Small intestine (tissue), 7 donors: ENCODE measurements at regions not wholly inside any gene's neighbourhood (a gene's known extent, or its start where the extent isn't known, plus 50 kb on each side); places are given as distances from the start of the nearest gene placed in this dataset.
"Not testable (repeated sequence)": the region's sequence is repeated elsewhere in the genome, so short reads cannot be mapped to it uniquely, and the experiment has no call there.

Experiments
- DNase-seq, 2 donors: peaks; one replicate each; pipeline versions ENCODE4 v3.0.0 to v3.0.0-alpha.2; 2013
- FAIRE-seq: peaks from 2 replicates; lab custom pipeline; 2012; peaks lifted over from hg19 to GRCh38; lab: Jason Lieb, UNC
- H3K27ac ChIP-seq, 3 donors: one replicate each; pipeline ENCODE4 v1.5.1; 2013; ENCODE audit warnings: low read length in 2 of 3, mild to moderate bottlenecking in 2 of 3, control low read depth in 1 of 3, inconsistent platforms in 1 of 3, low read depth in 1 of 3, moderate library complexity in 1 of 3
- H3K27me3 ChIP-seq, 3 donors: one replicate each; pipeline ENCODE4 v1.6.1; 2013; ENCODE audit warnings: low read length in 3 of 3, inconsistent platforms in 1 of 3; ENCODE audit not compliant: control insufficient read depth in 3 of 3, insufficient read depth in 3 of 3
- H3K36me3 ChIP-seq, 3 donors: one replicate each; pipeline ENCODE4 v1.6.1; 2013; ENCODE audit warnings: low read length in 3 of 3, inconsistent platforms in 1 of 3, low read depth in 1 of 3, mild to moderate bottlenecking in 1 of 3, moderate library complexity in 1 of 3; ENCODE audit not compliant: control insufficient read depth in 3 of 3, insufficient read depth in 2 of 3
- H3K4me1 ChIP-seq, 3 donors: one replicate each; pipeline ENCODE4 v1.6.1; 2013; ENCODE audit warnings: low read length in 2 of 3, inconsistent platforms in 1 of 3, low read depth in 1 of 3, mild to moderate bottlenecking in 1 of 3, moderate library complexity in 1 of 3; ENCODE audit not compliant: control insufficient read depth in 3 of 3, insufficient read depth in 2 of 3
- H3K4me3 ChIP-seq, 3 donors: one replicate each; pipeline ENCODE4 v1.5.1; 2013; ENCODE audit warnings: low read length in 3 of 3, control low read depth in 1 of 3, inconsistent platforms in 1 of 3, low read depth in 1 of 3, mild to moderate bottlenecking in 1 of 3, moderate library complexity in 1 of 3
- H3K9me3 ChIP-seq, 2 donors: one replicate each; pipeline ENCODE4 v1.6.1; 2013; ENCODE audit warnings: low read depth in 1 of 2, low read length in 1 of 2; ENCODE audit not compliant: control insufficient read depth in 2 of 2, insufficient read depth in 1 of 2
- WGBS, 3 donors: extraction: QIAGEN DNeasy Blood & Tissue Kit; methylation state at CpG; one replicate each; pipeline ENCODE4 v1.1.7; 2013; 5-methylcytosine and 5-hydroxymethylcytosine counted together
- donor health status: healthy with polysubstance abuse.
- donor health status: control.
- donor health status: control.
- donor health status: Bipolar disorder and iron deficiency.
- donor health status: healthy.

- not testable (repeated sequence) for H3K36me3 ChIP-seq, H3K9me3 ChIP-seq, H3K27ac ChIP-seq, H3K27me3 ChIP-seq, FAIRE-seq, H3K4me3 ChIP-seq, DNase-seq, H3K4me1 ChIP-seq
Measured at GRCh38 chr5:104316676-104317075, 754.1 kb upstream of the NUDT12 start.

- Histone ChIP-seq H3K9me3 (peaks cover 0 to 4% of the 10 kb centered on the region in 2 donors), H3K4me3 (no peak overlapping the region), H3K27ac (no peak overlapping the region), H3K4me1 (no peaks in the 10 kb centered on the region), H3K27me3 (no peaks in the 10 kb centered on the region), H3K36me3 (no peaks in the 10 kb centered on the region)
- DNase-seq (no peak), FAIRE-seq (no peak)
- 22 to 58% (median 35%) methylated on average over 1 of the region's 1 CpG for WGBS, 3 donors
Measured at GRCh38 chr5:104312481-104312880, 749.9 kb upstream of the NUDT12 start.

GRCh38 chr5:104305602-104306001 lies 743.0 kb upstream of the NUDT12 start:
- no peak for DNase-seq
- no peak overlapping the region for H3K27ac ChIP-seq
- no peak overlapping the region for H3K4me3 ChIP-seq
- H3K9me3 ChIP-seq, result no peaks in the 10 kb centered on the region
- H3K36me3 ChIP-seq, result no peaks in the 10 kb centered on the region
- H3K4me1 ChIP-seq, result no peaks in the 10 kb centered on the region
- 77 to 82% (median 78%) methylated on average over 1 of the region's 1 CpG for WGBS, 3 donors
- H3K27me3 ChIP-seq, result no peaks in the 10 kb centered on the region
- FAIRE-seq, result no peak

GRCh38 chr5:104299998-104300706 lies 737.6 kb upstream of the NUDT12 start:
- DNase-seq (no peak), FAIRE-seq (no peak)
- H3K4me3 ChIP-seq, result no peak overlapping the region
- no peaks in the 10 kb centered on the region for H3K27me3 ChIP-seq
- no peaks in the 10 kb centered on the region for H3K36me3 ChIP-seq
- no peaks in the 10 kb centered on the region for H3K9me3 ChIP-seq
- no peaks in the 10 kb centered on the region for H3K4me1 ChIP-seq
- WGBS, 3 donors, result 74 to 86% (median 82%) methylated on average over 7 of the region's 7 CpGs
- no peak overlapping the region for H3K27ac ChIP-seq

GRCh38 chr5:104298518-104298917 lies 735.9 kb upstream of the NUDT12 start:
- 80 to 95% (median 91%) methylated on average over 5 of the region's 5 CpGs for WGBS, 3 donors
- Histone ChIP-seq H3K27me3 (no peaks in the 10 kb centered on the region), H3K9me3 (no peaks in the 10 kb centered on the region), H3K27ac (no peak overlapping the region), H3K36me3 (no peaks in the 10 kb centered on the region), H3K4me3 (no peak overlapping the region), H3K4me1 (no peaks in the 10 kb centered on the region)
- DNase-seq, result no peak
- FAIRE-seq, result no peak

- 26 to 47% (median 32%) methylated on average over 1 of the region's 1 CpG for WGBS, 3 donors
- DNase-seq, result no peak
- no peaks in the 10 kb centered on the region for H3K36me3 ChIP-seq
Measured at GRCh38 chr5:104297076-104297475, 734.5 kb upstream of the NUDT12 start.

GRCh38 chr5:104295991-104296390 lies 733.4 kb upstream of the NUDT12 start:
- H3K27ac ChIP-seq, result no peak overlapping the region
- H3K27me3 ChIP-seq, result no peaks in the 10 kb centered on the region
- FAIRE-seq (no peak), DNase-seq (no peak)
- no peak overlapping the region for H3K4me3 ChIP-seq
- no peaks in the 10 kb centered on the region for H3K4me1 ChIP-seq
- H3K9me3 ChIP-seq, result no peaks in the 10 kb centered on the region
- no peaks in the 10 kb centered on the region for H3K36me3 ChIP-seq
- WGBS, 3 donors, result 65 to 82% (median 73%) methylated on average over 1 of the region's 1 CpG

More at GRCh38 chr5:104297076-104297475, 734.5 kb upstream of the NUDT12 start:
- no peak for FAIRE-seq
- Histone ChIP-seq H3K4me1 (no peaks in the 10 kb centered on the region), H3K4me3 (no peak overlapping the region), H3K9me3 (no peaks in the 10 kb centered on the region), H3K27me3 (no peaks in the 10 kb centered on the region), H3K27ac (no peak overlapping the region)

- Histone ChIP-seq H3K36me3 (no peaks in the 10 kb centered on the region), H3K27me3 (no peaks in the 10 kb centered on the region), H3K4me3 (no peak overlapping the region), H3K9me3 (no peaks in the 10 kb centered on the region), H3K4me1 (no peaks in the 10 kb centered on the region), H3K27ac (no peak overlapping the region)
- FAIRE-seq (no peak), DNase-seq (no peak)
- 70 to 79% (median 76%) methylated on average over 1 of the region's 1 CpG for WGBS, 3 donors
Measured at GRCh38 chr5:104283136-104283535, 720.5 kb upstream of the NUDT12 start.

- FAIRE-seq (peak; percentile 72), DNase-seq (no peak)
- no peaks in the 10 kb centered on the region for H3K36me3 ChIP-seq
- no peaks in the 10 kb centered on the region for H3K4me1 ChIP-seq
- no peaks in the 10 kb centered on the region for H3K9me3 ChIP-seq
- no peaks in the 10 kb centered on the region for H3K27me3 ChIP-seq
- 46 to 69% (median 65%) methylated on average over 2 of the region's 2 CpGs for WGBS, 3 donors
- H3K4me3 ChIP-seq, result no peak overlapping the region
- H3K27ac ChIP-seq, result no peak overlapping the region
Measured at GRCh38 chr5:104273725-104274124, 711.1 kb upstream of the NUDT12 start.
